ENCODE measurements at regions not wholly inside any gene's neighbourhood (a gene's known extent, or its start where the extent isn't known, plus 50 kb on each side); places are given as distances from the start of the nearest gene placed in this dataset.

DNA sequence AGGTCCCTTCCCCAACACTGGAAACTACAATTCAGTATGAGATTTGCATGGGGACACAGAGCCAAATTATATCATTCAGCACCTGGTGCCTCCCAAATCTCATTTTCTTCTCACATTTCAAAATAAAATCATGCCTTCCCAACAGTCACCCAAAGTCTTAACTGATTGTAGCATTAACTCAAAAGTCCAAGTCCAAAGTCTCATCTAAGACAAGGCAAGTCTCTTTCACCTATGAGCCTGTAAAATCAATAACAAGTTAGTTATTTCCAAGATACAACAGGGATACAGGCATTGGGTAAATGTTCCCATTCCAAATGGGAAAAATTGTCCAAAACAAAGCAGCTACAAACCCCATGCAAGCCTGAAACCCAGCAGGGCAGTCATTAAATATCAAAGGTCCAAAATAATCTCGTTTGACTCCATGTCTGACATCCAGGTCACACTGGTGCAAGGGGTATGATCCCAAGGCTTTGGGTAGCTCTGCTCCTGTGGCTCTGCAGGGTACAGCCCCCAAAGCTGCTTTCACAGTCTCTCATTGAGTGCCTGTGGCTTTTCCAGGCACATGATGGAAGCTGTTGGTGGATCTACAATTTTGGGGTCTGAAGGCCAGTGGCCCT is 1370.1 kb upstream of the DDX18 start:
- no peaks in the 10 kb centered on the region for H3K27me3 ChIP-seq (ENCODE audit: control insufficient read depth, extremely low read depth, insufficient read depth, low read length)
- H3K9ac ChIP-seq (ENCODE audit: control insufficient read depth, extremely low read depth, insufficient read depth, low read length): no peak overlapping the region
- H3K27ac ChIP-seq (ENCODE audit: control insufficient read depth, insufficient read depth, low read length): no peak overlapping the region
- H3K36me3 ChIP-seq (ENCODE audit: control insufficient read depth in 2 of 2, extremely low read depth in 1 of 2, insufficient read depth in 2 of 2, low read length in 2 of 2): no peaks in the 10 kb centered on the region
- no peak for DNase-seq (ENCODE audit: low read depth, low spot score)
- H2AFZ ChIP-seq (ENCODE audit: control insufficient read depth, low read length): no peak overlapping the region
- H3K4me2 ChIP-seq (ENCODE audit: control insufficient read depth, extremely low read depth, insufficient read depth, low read depth, low read length): no peak overlapping the region
- no peaks in the 10 kb centered on the region for H3K9me1 ChIP-seq (ENCODE audit: control insufficient read depth, extremely low read depth, insufficient read depth, low read length)
- no peaks in the 10 kb centered on the region for H3K4me1 ChIP-seq (ENCODE audit: control insufficient read depth, extremely low read depth, insufficient read depth, low read length)
- no peak for TF ChIP-seq EZH2 (IDR thresholded peaks at IDR 0.05; ENCODE audit: low read length)
- TF ChIP-seq, protein P1, sequence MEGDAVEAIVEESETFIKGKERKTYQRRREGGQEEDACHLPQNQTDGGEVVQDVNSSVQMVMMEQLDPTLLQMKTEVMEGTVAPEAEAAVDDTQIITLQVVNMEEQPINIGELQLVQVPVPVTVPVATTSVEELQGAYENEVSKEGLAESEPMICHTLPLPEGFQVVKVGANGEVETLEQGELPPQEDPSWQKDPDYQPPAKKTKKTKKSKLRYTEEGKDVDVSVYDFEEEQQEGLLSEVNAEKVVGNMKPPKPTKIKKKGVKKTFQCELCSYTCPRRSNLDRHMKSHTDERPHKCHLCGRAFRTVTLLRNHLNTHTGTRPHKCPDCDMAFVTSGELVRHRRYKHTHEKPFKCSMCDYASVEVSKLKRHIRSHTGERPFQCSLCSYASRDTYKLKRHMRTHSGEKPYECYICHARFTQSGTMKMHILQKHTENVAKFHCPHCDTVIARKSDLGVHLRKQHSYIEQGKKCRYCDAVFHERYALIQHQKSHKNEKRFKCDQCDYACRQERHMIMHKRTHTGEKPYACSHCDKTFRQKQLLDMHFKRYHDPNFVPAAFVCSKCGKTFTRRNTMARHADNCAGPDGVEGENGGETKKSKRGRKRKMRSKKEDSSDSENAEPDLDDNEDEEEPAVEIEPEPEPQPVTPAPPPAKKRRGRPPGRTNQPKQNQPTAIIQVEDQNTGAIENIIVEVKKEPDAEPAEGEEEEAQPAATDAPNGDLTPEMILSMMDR (optimal IDR thresholded peaks at IDR 0.05 in 1 of 3, IDR thresholded peaks at IDR 0.05 in 1 of 3, conservative IDR thresholded peaks at IDR 0.05 in 1 of 3; ENCODE audit: extremely low read depth in 1 of 3, insufficient read depth in 2 of 3, low read length in 3 of 3): no peak
- dilution Hi-C loops (cut with MboI; ENCODE audit: extremely low pct_ligation_motif_present, low sequenced_read_pairs): no loop called here
- H3K9me3 ChIP-seq (ENCODE audit: control insufficient read depth, low read depth, low read length): peaks cover 1% of the 10 kb centered on the region
- H3K79me2 ChIP-seq (ENCODE audit: control insufficient read depth, insufficient read depth, low read length): no peaks in the 10 kb centered on the region
- FAIRE-seq: no peak
- no peaks in the 10 kb centered on the region for H4K20me1 ChIP-seq (ENCODE audit: control insufficient read depth, extremely low read depth, insufficient read depth, low read length)
- no peak overlapping the region for H3K4me3 ChIP-seq (ENCODE audit: control insufficient read depth in 2 of 3, extremely low read depth in 1 of 3, insufficient read depth in 2 of 3, low read depth in 1 of 3, low read length in 3 of 3)

DNA sequence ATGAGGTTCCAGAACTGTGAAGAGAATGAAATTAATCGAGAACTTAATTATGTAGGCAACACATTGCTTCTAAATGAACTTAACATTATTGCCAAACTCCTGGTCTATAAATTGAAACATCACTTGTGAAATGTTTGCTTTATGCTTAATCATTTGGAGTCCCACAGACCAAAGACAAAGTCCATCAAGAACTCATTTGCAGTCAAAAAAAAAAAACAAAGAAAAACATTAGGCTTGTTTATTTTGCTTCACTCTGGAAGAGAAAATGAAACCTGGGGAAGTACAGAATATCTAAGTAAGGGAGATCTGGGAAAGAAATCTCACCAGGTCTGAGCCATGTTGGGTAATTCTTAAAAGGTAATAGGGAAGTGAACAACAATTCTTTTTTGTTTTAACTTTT is 1363.5 kb upstream of the DDX18 start:
- no peak for FAIRE-seq

More for the DNA sequence above, 1363.5 kb upstream of the DDX18 start:
- DNase-seq (ENCODE audit: low read depth, low spot score): no peak
- no peaks in the 10 kb centered on the region for H3K36me3 ChIP-seq (ENCODE audit: control insufficient read depth in 2 of 2, extremely low read depth in 1 of 2, insufficient read depth in 2 of 2, low read length in 2 of 2)
- no peaks in the 10 kb centered on the region for H3K9me1 ChIP-seq (ENCODE audit: control insufficient read depth, extremely low read depth, insufficient read depth, low read length)
- dilution Hi-C loops (cut with MboI; ENCODE audit: extremely low pct_ligation_motif_present, low sequenced_read_pairs): no loop called here
- no peaks in the 10 kb centered on the region for H3K4me1 ChIP-seq (ENCODE audit: control insufficient read depth, extremely low read depth, insufficient read depth, low read length)
- H3K9ac ChIP-seq (ENCODE audit: control insufficient read depth, extremely low read depth, insufficient read depth, low read length): no peak overlapping the region
- H3K27me3 ChIP-seq (ENCODE audit: control insufficient read depth, extremely low read depth, insufficient read depth, low read length): no peaks in the 10 kb centered on the region
- H3K27ac ChIP-seq (ENCODE audit: control insufficient read depth, insufficient read depth, low read length): no peak overlapping the region
- no peak overlapping the region for H2AFZ ChIP-seq (ENCODE audit: control insufficient read depth, low read length)
- no peak overlapping the region for H3K4me3 ChIP-seq (ENCODE audit: control insufficient read depth in 2 of 3, extremely low read depth in 1 of 3, insufficient read depth in 2 of 3, low read depth in 1 of 3, low read length in 3 of 3)
- no peaks in the 10 kb centered on the region for H4K20me1 ChIP-seq (ENCODE audit: control insufficient read depth, extremely low read depth, insufficient read depth, low read length)
- H3K4me2 ChIP-seq (ENCODE audit: control insufficient read depth, extremely low read depth, insufficient read depth, low read depth, low read length): no peak overlapping the region
- TF ChIP-seq, protein P1 (optimal IDR thresholded peaks at IDR 0.05 in 1 of 3, IDR thresholded peaks at IDR 0.05 in 1 of 3, conservative IDR thresholded peaks at IDR 0.05 in 1 of 3; ENCODE audit: extremely low read depth in 1 of 3, insufficient read depth in 2 of 3, low read length in 3 of 3): no peak
- no peak for TF ChIP-seq EZH2 (IDR thresholded peaks at IDR 0.05; ENCODE audit: low read length)
- peaks cover 3% of the 10 kb centered on the region for H3K9me3 ChIP-seq (ENCODE audit: control insufficient read depth, low read depth, low read length)
- H3K79me2 ChIP-seq (ENCODE audit: control insufficient read depth, insufficient read depth, low read length): no peaks in the 10 kb centered on the region
